Ramos (cell line): ENCODE measurements at regions not wholly inside any gene's neighbourhood (a gene's known extent, or its start where the extent isn't known, plus 50 kb on each side); places are given as distances from the start of the nearest gene placed in this dataset.
"Not testable (repeated sequence)": the region's sequence is repeated elsewhere in the genome, so short reads cannot be mapped to it uniquely, and the experiment has no call there.

Experiments
- in situ Hi-C: fragments of 300-500 bp; cut with MboI; formaldehyde crosslinking; loops from one replicate; pipeline ENCODE4 v1.14.3; 2022; ENCODE audit warnings: low sequenced_read_pairs; ENCODE audit not compliant: unreplicated experiment

- in situ Hi-C loops: loop anchor here (10.0 kb wide), 1 partner anchor 530 kb away; no protein-coding TSS in a partner anchor
Observed at GRCh38 chr2:126244937-126245336, 411.0 kb upstream of the GYPC start.

- in situ Hi-C loops: no loop called here
Observed at GRCh38 chr2:126253669-126254068, 402.3 kb upstream of the GYPC start.

- in situ Hi-C loops: no loop called here
Observed at GRCh38 chr2:126264625-126265024, 391.3 kb upstream of the GYPC start.

GRCh38 chr2:126269911-126270310 is 386.0 kb upstream of the GYPC start:
- in situ Hi-C loops: no loop called here

GRCh38 chr2:126270587-126270986 is 385.4 kb upstream of the GYPC start:
- in situ Hi-C loops: no loop called here

- in situ Hi-C loops: no loop called here
Observed at GRCh38 chr2:126272401-126272800, 383.6 kb upstream of the GYPC start.

GRCh38 chr2:126275098-126275497 is 380.9 kb upstream of the GYPC start:
- in situ Hi-C loops: no loop called here

- in situ Hi-C loops: not testable (repeated sequence)
Observed at GRCh38 chr2:126276268-126276667, 379.7 kb upstream of the GYPC start.

GRCh38 chr2:126288362-126288761 is 367.6 kb upstream of the GYPC start:
- in situ Hi-C loops: no loop called here

GRCh38 chr2:126293962-126294361 is 362.0 kb upstream of the GYPC start:
- in situ Hi-C loops: not testable (repeated sequence)

GRCh38 chr2:126299469-126299976 is 356.4 kb upstream of the GYPC start:
- in situ Hi-C loops: no loop called here

GRCh38 chr2:126300348-126300747 is 355.6 kb upstream of the GYPC start:
- in situ Hi-C loops: no loop called here

- in situ Hi-C loops: no loop called here
Observed at GRCh38 chr2:126302043-126302442, 353.9 kb upstream of the GYPC start.

- in situ Hi-C loops: no loop called here
Observed at GRCh38 chr2:126303113-126303512, 352.8 kb upstream of the GYPC start.

GRCh38 chr2:126304154-126304553 is 351.8 kb upstream of the GYPC start:
- in situ Hi-C loops: no loop called here

GRCh38 chr2:126306539-126306938 is 349.4 kb upstream of the GYPC start:
- in situ Hi-C loops: no loop called here

- in situ Hi-C loops: no loop called here
Observed at GRCh38 chr2:126307740-126308139, 348.2 kb upstream of the GYPC start.

GRCh38 chr2:126309185-126309584 is 346.8 kb upstream of the GYPC start:
- in situ Hi-C loops: no loop called here

- in situ Hi-C loops: no loop called here
Observed at GRCh38 chr2:126312579-126312978, 343.4 kb upstream of the GYPC start.

- in situ Hi-C loops: no loop called here
Observed at GRCh38 chr2:126315828-126316227, 340.1 kb upstream of the GYPC start.

- in situ Hi-C loops: no loop called here
Observed at GRCh38 chr2:126317790-126318431, 338.0 kb upstream of the GYPC start.

GRCh38 chr2:126322342-126322741 is 333.6 kb upstream of the GYPC start:
- in situ Hi-C loops: no loop called here
